Sigmoid colon (tissue), 4 donors: ENCODE measurements at regions not wholly inside any gene's neighbourhood (a gene's known extent, or its start where the extent isn't known, plus 50 kb on each side); places are given as distances from the start of the nearest gene placed in this dataset.

Source experiments
- POLR2A ChIP-seq, 2 donors: fragments of 450-650 bp; IDR thresholded peaks; one replicate each; pipeline ENCODE4 v1.6.1; 2016; ENCODE audit warnings: antibody characterized with exemption in 2 of 2, mild to moderate bottlenecking in 2 of 2, moderate library complexity in 2 of 2
- POLR2AphosphoS5 ChIP-seq, 4 donors: sonication (generic); formaldehyde crosslinking; IDR thresholded peaks; one replicate each; pipeline ENCODE4 v1.6.1; 2017; ENCODE audit warnings: antibody characterized with exemption in 4 of 4
- TF ChIP-seq, protein P1 (sequence below), 4 experiments: fragments of 450-650 bp in 3 of 4; fragments of 200-600 bp in 1 of 4; IDR thresholded peaks; one replicate each; pipeline ENCODE4 v1.5.1; 2016 to 2019; ENCODE audit warnings: antibody characterized with exemption in 4 of 4, mild to moderate bottlenecking in 3 of 4, moderate library complexity in 2 of 4

DNA sequence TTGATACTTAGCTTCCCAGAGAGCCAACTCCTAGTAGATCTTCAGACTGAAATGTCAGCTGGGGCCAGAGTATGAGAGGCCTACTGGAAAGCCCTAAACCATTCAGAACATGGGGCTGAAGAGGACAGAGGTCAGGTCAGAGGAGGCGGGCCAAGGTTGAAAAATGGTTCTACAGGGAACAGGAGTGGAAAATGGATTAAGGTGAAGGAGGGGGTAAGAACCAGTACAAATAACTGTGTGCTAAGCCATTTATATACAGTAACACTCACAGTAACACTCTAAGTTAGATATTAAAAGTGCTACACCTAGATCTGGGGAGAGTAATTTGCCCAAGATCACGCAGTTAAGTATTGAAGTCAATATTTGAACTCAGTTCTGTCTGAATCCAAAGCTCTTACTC lies 313.2 kb upstream of the MAP3K7 start:
- TF ChIP-seq, protein P1, sequence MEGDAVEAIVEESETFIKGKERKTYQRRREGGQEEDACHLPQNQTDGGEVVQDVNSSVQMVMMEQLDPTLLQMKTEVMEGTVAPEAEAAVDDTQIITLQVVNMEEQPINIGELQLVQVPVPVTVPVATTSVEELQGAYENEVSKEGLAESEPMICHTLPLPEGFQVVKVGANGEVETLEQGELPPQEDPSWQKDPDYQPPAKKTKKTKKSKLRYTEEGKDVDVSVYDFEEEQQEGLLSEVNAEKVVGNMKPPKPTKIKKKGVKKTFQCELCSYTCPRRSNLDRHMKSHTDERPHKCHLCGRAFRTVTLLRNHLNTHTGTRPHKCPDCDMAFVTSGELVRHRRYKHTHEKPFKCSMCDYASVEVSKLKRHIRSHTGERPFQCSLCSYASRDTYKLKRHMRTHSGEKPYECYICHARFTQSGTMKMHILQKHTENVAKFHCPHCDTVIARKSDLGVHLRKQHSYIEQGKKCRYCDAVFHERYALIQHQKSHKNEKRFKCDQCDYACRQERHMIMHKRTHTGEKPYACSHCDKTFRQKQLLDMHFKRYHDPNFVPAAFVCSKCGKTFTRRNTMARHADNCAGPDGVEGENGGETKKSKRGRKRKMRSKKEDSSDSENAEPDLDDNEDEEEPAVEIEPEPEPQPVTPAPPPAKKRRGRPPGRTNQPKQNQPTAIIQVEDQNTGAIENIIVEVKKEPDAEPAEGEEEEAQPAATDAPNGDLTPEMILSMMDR (IDR thresholded peaks at IDR 0.05) = no peak
- TF ChIP-seq POLR2A (IDR thresholded peaks at IDR 0.05) = no peak
- no peak for TF ChIP-seq POLR2AphosphoS5 (IDR thresholded peaks at IDR 0.05)
